AG04449 (cell line): ENCODE measurements at regions not wholly inside any gene's neighbourhood (a gene's known extent, or its start where the extent isn't known, plus 50 kb on each side); places are given as distances from the start of the nearest gene placed in this dataset.

Experiments used
- CTCF ChIA-PET: fragments of 350-600 bp; formaldehyde crosslinking; extraction: SDS; loops from one replicate; lab custom pipeline; 2021; ENCODE audit warnings: antibody characterized with exemption; lab: Yijun Ruan, JAX
- POLR2A ChIA-PET: fragments of 400-600, 350-600 bp; formaldehyde crosslinking; extraction: SDS; loops from one replicate; lab custom pipeline; 2020; ENCODE audit warnings: antibody characterized with exemption, inconsistent platforms; lab: Yijun Ruan, JAX
- DNase-seq: peaks from one replicate; pipeline ENCODE4 v3.0.0-alpha.2; 2010; ENCODE audit warnings: low read depth, low spot score
- H3K4me3 ChIP-seq: 2 replicates; pipeline ENCODE4 v1.5.1; 2011; ENCODE audit warnings: low read depth, mild to moderate bottlenecking, control low read depth, low read length
- CTCF ChIP-seq: IDR thresholded peaks from one replicate; pipeline ENCODE4 v1.5.1; 2011; ENCODE audit warnings: mild to moderate bottlenecking, moderate library complexity, low read length, control low read depth, inconsistent platforms; ENCODE audit not compliant: insufficient read depth; ENCODE audit errors: missing control alignments

GRCh38 chr6:149202952-149203351 lies 114.6 kb upstream of the TAB2 start:
- CTCF ChIA-PET = no interaction called here

GRCh38 chr6:149203509-149203908 lies 114.0 kb upstream of the TAB2 start:
- ChIA-PET CTCF (no interaction called here), POLR2A (interaction anchor here (0.7 kb wide), 1 partner anchor 210 kb away, joined by 3 read pairs; no protein-coding TSS in a partner anchor)

More at GRCh38 chr6:149202952-149203351, 114.6 kb upstream of the TAB2 start:
- TF ChIP-seq CTCF = no peak
- DNase-seq = no peak
- POLR2A ChIA-PET = interaction anchor here (0.7 kb wide), 1 partner anchor 209 kb away, joined by 3 read pairs; no protein-coding TSS in a partner anchor
- H3K4me3 ChIP-seq = no peak overlapping the region

GRCh38 chr6:149208134-149208601 lies 109.3 kb upstream of the TAB2 start:
- H3K4me3 ChIP-seq = no peak overlapping the region
- POLR2A ChIA-PET = no interaction called here
- no peak for TF ChIP-seq CTCF
- CTCF ChIA-PET = no interaction called here
- DNase-seq = no peak

More at GRCh38 chr6:149203509-149203908, 114.0 kb upstream of the TAB2 start:
- H3K4me3 ChIP-seq = no peak overlapping the region
- TF ChIP-seq CTCF = no peak
- no peak for DNase-seq

DNA sequence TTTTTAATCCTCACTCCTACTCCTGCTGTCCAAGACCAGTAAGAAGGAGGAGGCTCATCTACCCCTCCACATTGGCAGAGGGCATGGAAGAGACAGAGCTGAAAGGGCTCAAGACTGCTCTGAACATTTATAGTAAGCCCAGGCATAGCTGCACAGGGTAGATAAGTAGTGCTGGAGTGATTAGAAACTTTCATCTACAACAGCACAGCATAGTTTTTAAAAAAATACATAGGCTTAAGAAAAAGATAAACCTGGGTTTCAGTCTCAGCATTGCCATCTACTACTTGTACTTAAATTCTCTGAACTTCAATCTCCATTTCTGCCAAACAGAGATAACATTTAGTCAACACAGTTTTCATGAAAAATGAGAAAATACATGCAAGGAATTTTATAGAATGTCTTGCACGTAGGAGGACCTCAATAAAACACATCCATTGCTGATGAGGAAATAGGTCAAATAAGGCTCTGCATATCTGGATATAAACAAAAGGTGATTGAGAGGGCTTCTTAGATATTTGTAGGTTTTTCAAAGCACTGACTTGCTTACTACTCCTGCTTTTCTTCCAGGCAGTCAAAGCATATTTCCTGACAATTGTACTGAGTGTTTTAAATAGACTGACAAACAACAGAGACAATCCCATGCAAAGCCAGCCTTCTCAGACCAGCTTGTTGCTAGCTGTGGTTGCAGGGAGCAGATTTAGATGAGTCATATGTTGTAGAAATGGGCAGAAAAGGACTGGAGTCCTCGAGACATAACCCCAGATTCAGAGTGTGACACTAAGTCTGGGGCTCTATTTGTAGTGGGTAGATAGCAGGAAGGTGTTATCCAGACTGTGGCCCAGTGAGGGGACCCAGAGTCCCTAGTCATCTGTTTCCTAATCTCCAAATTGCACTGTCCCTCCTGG lies 107.4 kb upstream of the TAB2 start:
- ChIA-PET CTCF (no interaction called here), POLR2A (no interaction called here)
- no peak overlapping the region for H3K4me3 ChIP-seq
- no peak for TF ChIP-seq CTCF
- DNase-seq = no peak

- POLR2A ChIA-PET = no interaction called here
- CTCF ChIA-PET = no interaction called here
- DNase-seq = no peak
- TF ChIP-seq CTCF = no peak
- H3K4me3 ChIP-seq = no peak overlapping the region
Measured at GRCh38 chr6:149211046-149211571, 106.4 kb upstream of the TAB2 start.

- no peak for DNase-seq
- ChIA-PET CTCF (no interaction called here), POLR2A (no interaction called here)
- no peak for TF ChIP-seq CTCF
- H3K4me3 ChIP-seq = no peak overlapping the region
Measured at GRCh38 chr6:149212206-149212605, 105.3 kb upstream of the TAB2 start.
